Thymus (tissue), 11 donors: ENCODE measurements at regions not wholly inside any gene's neighbourhood (a gene's known extent, or its start where the extent isn't known, plus 50 kb on each side); places are given as distances from the start of the nearest gene placed in this dataset.

Source experiments
- DNase-seq, 9 donors: peaks; one replicate each; pipeline ENCODE4 v3.0.0-alpha.2; 2013; ENCODE audit warnings: low spot score in 9 of 9, low read depth in 6 of 9, missing footprints in 1 of 9
- H3K27ac ChIP-seq, 2 donors: one replicate each; pipeline ENCODE4 v1.5.1; 2013; ENCODE audit warnings: control low read depth in 1 of 2, low read depth in 1 of 2, low read length in 1 of 2, mild to moderate bottlenecking in 1 of 2, moderate library complexity in 1 of 2
- H3K27me3 ChIP-seq, 2 donors: one replicate each; pipeline ENCODE4 v1.5.1; 2013; ENCODE audit warnings: low read length in 1 of 2; ENCODE audit not compliant: control insufficient read depth in 2 of 2, insufficient read depth in 1 of 2
- H3K36me3 ChIP-seq, 2 donors: one replicate each; pipeline ENCODE4 v1.5.1; 2013; ENCODE audit warnings: low read length in 1 of 2, mild to moderate bottlenecking in 1 of 2, moderate library complexity in 1 of 2; ENCODE audit not compliant: control insufficient read depth in 2 of 2, insufficient read depth in 2 of 2
- H3K4me1 ChIP-seq, 2 donors: one replicate each; pipeline ENCODE4 v1.5.1; 2013; ENCODE audit warnings: low read length in 2 of 2; ENCODE audit not compliant: control insufficient read depth in 2 of 2, insufficient read depth in 2 of 2
- H3K4me3 ChIP-seq, 2 donors: one replicate each; pipeline ENCODE4 v1.5.1; 2013; ENCODE audit warnings: low read length in 2 of 2, control low read depth in 1 of 2, mild to moderate bottlenecking in 1 of 2
- H3K9me3 ChIP-seq, 2 donors: one replicate each; pipeline ENCODE4 v1.5.1; 2013; ENCODE audit warnings: low read length in 1 of 2, mild to moderate bottlenecking in 1 of 2; ENCODE audit not compliant: control insufficient read depth in 2 of 2, insufficient read depth in 1 of 2
- WGBS: extraction: QIAGEN DNeasy Blood & Tissue Kit; methylation state at CpG from one replicate; pipeline ENCODE4 v1.1.7; 2013; 5-methylcytosine and 5-hydroxymethylcytosine counted together
- donor health status: healthy.

DNA sequence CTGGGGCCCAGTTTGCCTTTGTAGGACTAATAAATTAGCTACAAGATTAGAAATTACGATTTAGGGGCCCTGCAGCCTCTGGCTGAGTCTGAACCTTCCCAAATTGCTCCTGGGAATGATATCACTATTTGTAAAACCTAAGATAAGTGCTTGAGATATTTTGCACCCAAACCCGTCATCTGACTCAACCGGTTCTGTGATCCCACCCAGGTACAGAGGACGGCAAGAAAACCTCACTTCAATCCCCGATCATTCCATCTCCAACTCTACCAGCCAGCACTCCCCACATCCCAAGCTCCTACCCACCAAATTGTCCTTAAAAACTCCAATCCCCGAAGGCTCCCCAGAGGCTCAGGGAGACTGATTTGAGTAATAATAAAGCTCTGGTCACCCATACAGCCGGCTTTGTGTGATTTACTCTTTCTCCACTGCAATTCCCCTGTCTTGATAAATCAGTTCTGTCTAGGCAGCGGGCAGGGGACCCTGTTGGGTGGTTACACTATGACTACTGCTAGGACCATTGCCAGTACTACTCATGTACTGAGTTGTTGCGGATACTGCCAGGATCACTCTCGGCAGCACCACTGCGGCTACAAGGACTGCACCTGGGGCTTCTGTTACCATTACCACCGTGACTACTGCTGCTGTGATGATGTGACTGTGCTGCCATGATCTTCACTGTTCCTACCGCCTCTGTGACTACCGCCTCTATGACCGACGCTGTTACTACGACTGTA lies 73.1 kb downstream of the IRF8 start:
- Histone ChIP-seq H3K27me3 (peaks cover 0 to 4% of the 10 kb centered on the region in 2 donors), H3K9me3 (no peaks in the 10 kb centered on the region), H3K4me3 (no peak overlapping the region), H3K4me1 (peaks cover 0 to 4% of the 10 kb centered on the region in 2 donors), H3K36me3 (no peaks in the 10 kb centered on the region), H3K27ac (no peak overlapping the region)
- DNase-seq = no peak
- WGBS = 94% methylated on average over 17 of the region's 17 CpGs

DNA sequence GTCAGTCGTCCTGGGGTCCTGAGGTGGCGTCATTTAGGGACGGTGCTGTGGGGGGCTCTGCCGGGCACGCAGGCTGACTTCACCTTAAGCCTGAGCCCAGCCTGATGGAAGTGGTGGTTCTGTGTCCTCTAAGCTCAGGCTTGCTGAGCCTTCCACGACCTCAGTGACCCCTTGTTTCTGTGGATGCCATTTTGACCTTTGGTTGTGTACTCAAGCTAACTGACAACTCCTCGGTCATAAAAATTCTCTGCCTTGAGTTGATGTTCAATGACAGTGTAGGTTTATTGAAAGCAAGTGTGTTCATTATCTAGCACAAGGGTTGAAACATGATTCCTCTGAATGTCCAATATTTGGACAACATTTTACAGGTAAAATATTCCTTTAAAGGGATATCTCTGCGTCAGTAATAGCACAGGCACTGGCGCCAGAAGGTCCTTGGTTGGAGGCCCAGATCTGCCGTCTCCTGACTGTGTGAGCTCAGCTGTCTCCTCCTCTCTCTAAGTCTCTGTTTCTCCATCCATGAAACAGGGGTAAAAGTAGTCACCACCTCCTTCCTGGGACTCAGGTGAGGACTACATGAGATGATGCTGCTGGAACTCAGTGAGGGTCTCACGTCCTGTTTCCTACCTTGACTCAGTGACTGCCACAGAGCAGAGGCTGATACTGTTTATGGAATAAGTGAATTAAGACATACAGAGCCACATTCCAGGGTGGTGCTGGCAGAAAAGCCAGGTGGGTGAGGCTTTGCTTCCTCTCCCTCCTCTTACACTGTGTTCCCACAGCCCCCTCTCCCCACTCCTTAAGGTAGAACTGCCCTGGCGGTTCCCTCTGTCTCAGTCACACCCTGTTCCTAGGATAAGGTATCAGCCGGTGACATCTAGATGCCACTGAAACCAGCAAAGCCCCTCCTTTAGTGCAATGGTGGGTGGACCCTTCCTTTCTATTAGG lies 75.7 kb downstream of the IRF8 start:
- H3K27me3 ChIP-seq = peaks cover 0 to 13% of the 10 kb centered on the region in 2 donors
- DNase-seq = no peak
- no peaks in the 10 kb centered on the region for H3K36me3 ChIP-seq
- 90% methylated on average over 13 of the region's 13 CpGs for WGBS
- H3K4me3 ChIP-seq = no peak overlapping the region
- no peak overlapping the region for H3K27ac ChIP-seq
- H3K4me1 ChIP-seq = no peaks in the 10 kb centered on the region
- H3K9me3 ChIP-seq = no peaks in the 10 kb centered on the region

DNA sequence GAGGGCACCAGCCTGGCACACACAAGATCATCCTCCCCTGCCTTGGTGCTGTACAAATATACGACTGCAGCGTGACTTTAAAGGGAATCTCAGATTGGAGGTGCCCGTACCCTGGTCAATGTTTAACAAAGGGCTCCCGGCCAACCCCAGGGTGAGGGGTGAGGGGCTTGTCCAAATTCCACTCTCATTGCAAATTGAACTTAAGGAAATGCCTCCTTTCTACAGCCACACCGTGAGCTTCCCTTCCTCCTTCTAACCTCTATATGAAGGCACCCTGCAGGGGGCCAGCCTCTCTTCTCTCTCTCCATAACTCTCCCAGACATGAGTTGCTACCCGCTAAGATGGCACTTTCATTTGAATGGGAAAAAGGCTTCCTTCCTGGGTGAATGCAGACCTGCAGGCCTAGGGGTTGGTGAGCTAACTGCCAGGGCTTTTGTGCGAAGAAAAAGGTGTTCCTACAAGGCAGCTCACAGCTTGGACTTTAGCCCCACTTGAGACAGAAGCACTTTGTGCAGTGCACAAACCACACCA lies 76.6 kb downstream of the IRF8 start:
- DNase-seq = no peak
- 89% methylated on average over 7 of the region's 7 CpGs for WGBS

DNA sequence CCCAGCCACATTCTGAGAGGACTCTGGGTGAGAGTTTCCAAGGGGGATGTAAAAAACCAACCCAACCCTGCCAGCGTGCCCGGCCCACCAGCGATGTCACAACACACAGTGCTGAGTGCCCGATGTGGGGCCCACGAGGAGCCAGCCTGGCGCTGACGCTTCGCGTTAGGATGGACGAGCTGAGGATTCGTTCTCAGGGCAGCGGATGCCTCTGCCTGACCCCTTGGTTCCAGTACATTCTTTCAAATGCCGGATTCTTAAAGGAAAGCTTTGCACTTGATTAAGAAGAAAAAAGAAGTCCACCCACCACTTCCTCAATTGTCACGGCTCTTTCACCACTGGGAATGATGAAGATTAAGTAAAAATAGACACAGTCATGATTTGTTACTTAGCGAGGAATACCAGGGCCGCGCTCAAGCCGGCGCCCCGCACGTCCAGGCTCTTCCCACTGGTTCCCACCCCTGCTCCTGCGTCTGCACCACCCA lies 79.4 kb downstream of the IRF8 start:
- no peak for DNase-seq
- H3K27ac ChIP-seq = no peak overlapping the region
- H3K4me1 ChIP-seq = peaks cover 0 to 3% of the 10 kb centered on the region in 2 donors
- WGBS = 53% methylated on average over 22 of the region's 22 CpGs
- H3K27me3 ChIP-seq = peaks cover 2 to 30% of the 10 kb centered on the region in 2 donors
- no peaks in the 10 kb centered on the region for H3K36me3 ChIP-seq
- no peak overlapping the region for H3K4me3 ChIP-seq
- no peaks in the 10 kb centered on the region for H3K9me3 ChIP-seq

More for the DNA sequence above, 76.6 kb downstream of the IRF8 start:
- Histone ChIP-seq H3K27me3 (peaks cover 0 to 12% of the 10 kb centered on the region in 2 donors), H3K36me3 (no peaks in the 10 kb centered on the region), H3K27ac (no peak overlapping the region), H3K4me1 (no peaks in the 10 kb centered on the region), H3K9me3 (no peaks in the 10 kb centered on the region), H3K4me3 (no peak overlapping the region)

DNA sequence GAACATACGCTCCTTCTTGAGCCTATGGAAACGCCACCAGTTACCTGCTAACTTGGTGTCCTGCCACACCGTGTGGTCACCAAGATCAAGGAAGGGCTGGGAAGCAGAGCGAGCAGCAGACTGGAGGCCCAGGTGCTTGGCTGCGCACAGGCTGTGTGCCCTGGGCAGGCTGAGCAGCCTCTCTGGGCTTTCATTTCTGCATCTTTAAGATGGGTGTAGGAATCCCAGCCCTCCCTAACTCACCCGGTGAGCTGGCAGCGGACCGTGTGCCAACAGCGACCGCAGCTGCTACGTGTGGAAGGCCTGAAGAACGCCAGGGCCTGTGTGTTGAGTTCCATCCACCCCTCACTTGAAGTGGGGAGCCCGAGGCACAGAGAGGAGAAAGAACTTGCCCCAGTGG lies 80.0 kb downstream of the IRF8 start:
- no peak for DNase-seq
- Histone ChIP-seq H3K9me3 (no peaks in the 10 kb centered on the region), H3K4me1 (peaks cover 0 to 7% of the 10 kb centered on the region in 2 donors), H3K4me3 (no peak overlapping the region), H3K27ac (no peak overlapping the region), H3K36me3 (no peaks in the 10 kb centered on the region), H3K27me3 (peaks cover 5 to 36% of the 10 kb centered on the region in 2 donors)
- WGBS = 97% methylated on average over 13 of the region's 13 CpGs

DNA sequence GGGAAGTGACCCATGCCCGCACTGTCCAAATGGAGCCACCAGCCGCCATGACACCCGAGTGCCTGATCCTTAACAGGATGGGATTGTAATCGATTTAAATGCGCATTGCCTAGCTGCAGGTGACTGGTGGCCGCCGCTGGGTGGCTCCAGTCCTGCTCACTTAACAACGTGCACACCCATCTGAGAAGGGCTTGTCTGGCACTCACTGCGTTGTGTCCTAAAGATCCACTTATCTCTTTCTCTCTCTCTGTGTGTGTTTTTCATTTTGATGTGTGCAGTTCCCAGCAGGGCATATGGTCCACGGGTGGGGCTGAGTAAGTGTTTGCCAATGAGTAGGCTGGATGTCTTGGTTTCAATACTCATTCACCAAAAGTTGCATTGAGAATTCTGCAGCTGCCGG lies 80.6 kb downstream of the IRF8 start:
- Histone ChIP-seq H3K36me3 (no peaks in the 10 kb centered on the region), H3K4me3 (no peak overlapping the region), H3K27me3 (peaks cover 5 to 42% of the 10 kb centered on the region in 2 donors), H3K9me3 (no peaks in the 10 kb centered on the region), H3K4me1 (peaks cover 0 to 14% of the 10 kb centered on the region in 2 donors), H3K27ac (no peak overlapping the region)
- 95% methylated on average over 11 of the region's 11 CpGs for WGBS
- DNase-seq = no peak

DNA sequence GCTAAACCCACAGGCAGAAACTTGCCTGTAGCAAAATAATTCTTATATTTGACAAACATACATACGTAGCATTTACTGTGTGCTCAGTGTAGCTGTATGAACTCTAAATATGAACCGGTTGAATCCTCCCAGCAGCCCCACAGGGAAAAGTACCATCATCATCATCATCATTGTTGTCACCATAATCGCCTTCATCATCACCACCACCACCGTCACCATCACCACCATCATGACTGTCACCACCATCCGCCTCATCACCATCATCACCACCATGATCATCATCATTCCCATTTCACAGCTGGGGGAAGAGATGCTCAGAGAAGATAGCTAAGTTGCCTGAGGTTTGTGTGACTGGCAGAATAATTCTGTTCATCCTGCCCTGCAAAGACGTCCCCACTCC lies 81.7 kb downstream of the IRF8 start:
- Histone ChIP-seq H3K9me3 (no peaks in the 10 kb centered on the region), H3K4me1 (peaks cover 0 to 19% of the 10 kb centered on the region in 2 donors), H3K27me3 (peaks cover 5 to 49% of the 10 kb centered on the region in 2 donors), H3K27ac (no peak overlapping the region), H3K36me3 (no peaks in the 10 kb centered on the region), H3K4me3 (no peak overlapping the region)
- DNase-seq = no peak
- WGBS = 97% methylated on average over 6 of the region's 6 CpGs

DNA sequence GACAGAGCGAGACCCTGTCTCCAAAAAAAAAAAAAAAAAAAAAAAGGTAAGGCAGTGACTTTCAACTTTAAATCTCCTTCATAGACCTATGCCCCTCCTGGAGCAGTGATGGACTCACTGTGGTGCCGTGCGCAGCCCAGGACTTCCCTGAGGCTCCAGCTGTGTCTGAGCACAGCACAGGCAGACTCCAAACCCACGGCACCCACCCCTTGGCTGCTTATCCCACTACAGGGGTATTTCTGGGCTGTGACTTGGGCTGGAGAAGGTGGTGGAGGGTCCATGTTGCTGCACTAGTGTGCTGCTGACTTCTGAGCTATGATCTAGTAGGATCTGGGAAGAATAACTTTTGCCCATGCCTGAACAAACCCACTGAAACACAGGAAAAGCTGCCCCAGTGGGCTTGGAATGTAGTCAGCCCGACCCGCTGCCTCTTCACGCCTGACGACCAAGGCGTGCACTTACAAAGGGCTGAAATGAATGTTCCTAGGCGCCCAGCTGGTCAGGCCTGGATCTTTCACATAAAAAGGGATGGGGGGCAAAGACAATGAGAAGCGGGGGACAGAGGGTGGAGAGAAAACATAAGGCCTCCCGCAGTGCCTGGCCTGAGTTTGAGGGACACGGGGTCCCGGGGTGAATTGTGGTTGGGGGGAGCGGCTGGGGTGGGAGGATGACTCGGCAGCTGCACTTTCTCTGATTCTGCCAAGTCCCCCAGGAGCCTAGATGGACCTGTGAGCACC lies 83.0 kb downstream of the IRF8 start:
- Histone ChIP-seq H3K4me3 (no peak overlapping the region), H3K36me3 (no peaks in the 10 kb centered on the region), H3K27me3 (peaks cover 5 to 49% of the 10 kb centered on the region in 2 donors), H3K27ac (no peak overlapping the region), H3K4me1 (peaks cover 0 to 23% of the 10 kb centered on the region in 2 donors), H3K9me3 (no peaks in the 10 kb centered on the region)
- DNase-seq = no peak
- WGBS = 74% methylated on average over 16 of the region's 16 CpGs
